Ovary (tissue), 7 donors: ENCODE measurements at regions not wholly inside any gene's neighbourhood (a gene's known extent, or its start where the extent isn't known, plus 50 kb on each side); places are given as distances from the start of the nearest gene placed in this dataset.

Experiments
- DNase-seq, 5 donors: peaks; one replicate each; pipeline ENCODE4 v3.0.0-alpha.2; 2019 to 2020
- H3K27ac ChIP-seq, 2 donors: fragments of 200-600 bp; one replicate each; pipeline versions ENCODE4 v1.5.1 to v1.8.0; 2019 to 2022
- H3K27me3 ChIP-seq: fragments of 200-600 bp; one replicate; pipeline ENCODE4 v1.8.0; 2022
- H3K36me3 ChIP-seq: fragments of 200-600 bp; sonication (generic); one replicate; pipeline ENCODE4 v1.5.1; 2019
- H3K4me1 ChIP-seq: one replicate; pipeline ENCODE4 v1.8.1; 2013; ENCODE audit warnings: mild to moderate bottlenecking, moderate library complexity; ENCODE audit not compliant: insufficient read depth
- H3K4me3 ChIP-seq: fragments of 200-600 bp; sonication (generic); one replicate; pipeline ENCODE4 v1.5.1; 2017
- H3K9me3 ChIP-seq, 2 donors: fragments of 200-600 bp in 1 of 2; sonication (generic) in 1 of 2; one replicate each; pipeline versions ENCODE4 v1.5.1 to v1.8.1; 2013 to 2019; ENCODE audit warnings: mild to moderate bottlenecking in 1 of 2, moderate library complexity in 1 of 2
- CTCF ChIP-seq, 3 donors: fragments of 450-650 bp in 2 of 3; fragments of 200-600 bp in 1 of 3; IDR thresholded peaks; one replicate each; pipeline versions ENCODE4 v1.5.1 to v1.8.0; 2016 to 2022; ENCODE audit warnings: antibody characterized with exemption in 3 of 3, mild to moderate bottlenecking in 1 of 3
- EP300 ChIP-seq: sonication (generic); formaldehyde crosslinking; IDR thresholded peaks from one replicate; pipeline ENCODE4 v1.6.1; 2017; ENCODE audit warnings: antibody characterized with exemption
- POLR2A ChIP-seq: fragments of 450-650 bp; IDR thresholded peaks from one replicate; pipeline ENCODE4 v1.6.1; 2017; ENCODE audit warnings: antibody characterized with exemption, mild to moderate bottlenecking, moderate library complexity
- WGBS, 3 donors: extraction: QIAGEN DNeasy Blood & Tissue Kit in 1 of 3; methylation state at CpG; one replicate each; pipeline versions ENCODE4 v1.1.5 to v1.1.7; 2013 to 2017; 5-methylcytosine and 5-hydroxymethylcytosine counted together
- intact Hi-C, 4 donors: fragments of 100-400 bp; cut with DNase I; formaldehyde crosslinking; loops; one replicate each; pipeline versions ENCODE4 v1.11.0 to v1.15.1; 2022 to 2023
- donor health status: DM: no; HTN: no; CAD: no; lungs with moderate emphysema.
- donor health status: DM: no; HTN: no; CAD: no.
- donor health status: Bipolar disorder and iron deficiency.
- donor health status: DM: no; HTN: no; CAD: no.
- donor health status: DM: yes; HTN: yes; CAD: no.

GRCh38 chr12:90499795-90500194, 455.2 kb downstream of the CCER1 start:
- no peaks in the 10 kb centered on the region for H3K9me3 ChIP-seq
- H3K4me3 ChIP-seq: no peak overlapping the region
- H3K27ac ChIP-seq: no peak overlapping the region
- H3K4me1 ChIP-seq: no peaks in the 10 kb centered on the region
- DNase-seq: no peak
- TF ChIP-seq EP300: no peak
- no peak for TF ChIP-seq CTCF (IDR thresholded peaks at IDR 0.05)
- no peak for TF ChIP-seq POLR2A
- H3K36me3 ChIP-seq: no peaks in the 10 kb centered on the region
- no peaks in the 10 kb centered on the region for H3K27me3 ChIP-seq
- intact Hi-C loops: no loop called here

GRCh38 chr12:90497923-90498545, 456.9 kb downstream of the CCER1 start:
- no peaks in the 10 kb centered on the region for H3K36me3 ChIP-seq
- intact Hi-C loops: no loop called here
- H3K9me3 ChIP-seq: no peaks in the 10 kb centered on the region
- DNase-seq: no peak
- H3K27me3 ChIP-seq: no peaks in the 10 kb centered on the region
- 87 to 89% (median 89%) methylated on average over 6 of the region's 6 CpGs for WGBS, 3 donors
- H3K4me1 ChIP-seq: no peaks in the 10 kb centered on the region
- no peak overlapping the region for H3K4me3 ChIP-seq
- TF ChIP-seq POLR2A (no peak), EP300 (no peak), CTCF (IDR thresholded peaks at IDR 0.05) (no peak)
- no peak overlapping the region for H3K27ac ChIP-seq

GRCh38 chr12:90490355-90490754, 464.6 kb downstream of the CCER1 start:
- Histone ChIP-seq H3K4me1 (no peaks in the 10 kb centered on the region), H3K27me3 (no peaks in the 10 kb centered on the region), H3K4me3 (no peak overlapping the region), H3K9me3 (no peaks in the 10 kb centered on the region), H3K27ac (no peak overlapping the region), H3K36me3 (no peaks in the 10 kb centered on the region)
- intact Hi-C loops: no loop called here
- TF ChIP-seq POLR2A (no peak), EP300 (no peak), CTCF (IDR thresholded peaks at IDR 0.05) (no peak)
- DNase-seq: no peak

GRCh38 chr12:90489141-90489540, 465.8 kb downstream of the CCER1 start:
- Histone ChIP-seq H3K27me3 (no peaks in the 10 kb centered on the region), H3K9me3 (no peaks in the 10 kb centered on the region), H3K4me1 (no peaks in the 10 kb centered on the region), H3K36me3 (no peaks in the 10 kb centered on the region), H3K4me3 (no peak overlapping the region), H3K27ac (no peak overlapping the region)
- intact Hi-C loops: no loop called here
- no peak for DNase-seq
- no peak for TF ChIP-seq CTCF (IDR thresholded peaks at IDR 0.05)
- no peak for TF ChIP-seq POLR2A
- no peak for TF ChIP-seq EP300
- WGBS, 3 donors: 80 to 95% (median 84%) methylated on average over 3 of the region's 3 CpGs
